Adrenal gland (tissue), 5 donors: ENCODE measurements at regions not wholly inside any gene's neighbourhood (a gene's known extent, or its start where the extent isn't known, plus 50 kb on each side); places are given as distances from the start of the nearest gene placed in this dataset.

Source experiments
- POLR2A ChIP-seq, 2 donors: fragments of 450-650 bp; IDR thresholded peaks; one replicate each; pipeline ENCODE4 v1.6.1; 2017; ENCODE audit warnings: antibody characterized with exemption in 2 of 2, mild to moderate bottlenecking in 2 of 2, moderate library complexity in 1 of 2
- TF ChIP-seq, protein P1 (sequence below), 6 experiments: fragments of 450-650 bp in 4 of 6; fragments of 200-600 bp in 2 of 6; sonication (generic) in 1 of 6; IDR thresholded peaks; 1 replicate in 5 of 6; 2 replicates in 1 of 6; pipeline versions ENCODE4 v1.5.1 to v1.8.0; 2016 to 2021; ENCODE audit warnings: antibody characterized with exemption in 6 of 6, mild to moderate bottlenecking in 2 of 6, moderate library complexity in 1 of 6
- donor health status: DM: no; HTN: no; CAD: no.

DNA sequence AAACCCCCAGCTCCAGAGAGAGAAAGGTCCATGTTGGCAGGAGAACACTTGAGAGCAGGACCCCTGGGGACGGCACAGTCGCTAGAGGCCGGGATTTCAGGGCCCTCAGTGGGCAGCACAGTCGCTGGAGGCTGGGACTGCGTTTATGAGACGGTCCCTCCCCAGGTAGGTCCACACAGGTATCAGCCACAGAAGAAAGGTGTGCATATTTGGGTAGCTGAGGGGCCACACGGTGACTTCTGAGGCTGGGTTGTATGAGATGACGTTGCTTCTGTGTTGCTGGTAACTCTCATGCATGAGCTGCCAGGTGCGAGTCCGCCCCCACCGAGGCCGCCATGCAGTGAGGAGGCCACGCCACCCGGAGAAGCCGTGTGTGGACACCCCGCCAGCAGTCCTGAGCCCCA, 56.9 kb upstream of the PPP2R2D start:
- TF ChIP-seq, protein P1, sequence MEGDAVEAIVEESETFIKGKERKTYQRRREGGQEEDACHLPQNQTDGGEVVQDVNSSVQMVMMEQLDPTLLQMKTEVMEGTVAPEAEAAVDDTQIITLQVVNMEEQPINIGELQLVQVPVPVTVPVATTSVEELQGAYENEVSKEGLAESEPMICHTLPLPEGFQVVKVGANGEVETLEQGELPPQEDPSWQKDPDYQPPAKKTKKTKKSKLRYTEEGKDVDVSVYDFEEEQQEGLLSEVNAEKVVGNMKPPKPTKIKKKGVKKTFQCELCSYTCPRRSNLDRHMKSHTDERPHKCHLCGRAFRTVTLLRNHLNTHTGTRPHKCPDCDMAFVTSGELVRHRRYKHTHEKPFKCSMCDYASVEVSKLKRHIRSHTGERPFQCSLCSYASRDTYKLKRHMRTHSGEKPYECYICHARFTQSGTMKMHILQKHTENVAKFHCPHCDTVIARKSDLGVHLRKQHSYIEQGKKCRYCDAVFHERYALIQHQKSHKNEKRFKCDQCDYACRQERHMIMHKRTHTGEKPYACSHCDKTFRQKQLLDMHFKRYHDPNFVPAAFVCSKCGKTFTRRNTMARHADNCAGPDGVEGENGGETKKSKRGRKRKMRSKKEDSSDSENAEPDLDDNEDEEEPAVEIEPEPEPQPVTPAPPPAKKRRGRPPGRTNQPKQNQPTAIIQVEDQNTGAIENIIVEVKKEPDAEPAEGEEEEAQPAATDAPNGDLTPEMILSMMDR (IDR thresholded peaks at IDR 0.05) = no peak
- TF ChIP-seq POLR2A (IDR thresholded peaks at IDR 0.05) = no peak
